Vagina (tissue), 2 donors: ENCODE measurements at regions not wholly inside any gene's neighbourhood (a gene's known extent, or its start where the extent isn't known, plus 50 kb on each side); places are given as distances from the start of the nearest gene placed in this dataset.

Experiments
- CTCF ChIP-seq, 3 experiments: fragments of 450-650 bp in 2 of 3; fragments of 200-600 bp in 1 of 3; sonication (generic) in 1 of 3; IDR thresholded peaks; one replicate each; pipeline ENCODE4 v1.5.1; 2017 to 2019; ENCODE audit warnings: antibody characterized with exemption in 3 of 3, mild to moderate bottlenecking in 2 of 3, moderate library complexity in 2 of 3
- POLR2A ChIP-seq, 2 donors: fragments of 450-650 bp; IDR thresholded peaks; one replicate each; pipeline ENCODE4 v1.6.1; 2017; ENCODE audit warnings: antibody characterized with exemption in 2 of 2, mild to moderate bottlenecking in 2 of 2, moderate library complexity in 2 of 2
- POLR2AphosphoS5 ChIP-seq, 2 donors: sonication (generic); formaldehyde crosslinking; IDR thresholded peaks; one replicate each; pipeline ENCODE4 v1.9.0; 2017; ENCODE audit warnings: antibody characterized with exemption in 2 of 2, mild to moderate bottlenecking in 2 of 2, low read depth in 1 of 2; ENCODE audit not compliant: insufficient read depth in 1 of 2

GRCh38 chr6:170067923-170068360, 222.9 kb downstream of the DLL1 start:
- no peak for TF ChIP-seq POLR2AphosphoS5 (IDR thresholded peaks at IDR 0.05; ENCODE audit: insufficient read depth in 1 of 2, low read depth in 1 of 2)
- TF ChIP-seq CTCF (IDR thresholded peaks at IDR 0.05): no peak
- no peak for TF ChIP-seq POLR2A (IDR thresholded peaks at IDR 0.05)
